Esophagus muscularis mucosa (tissue), 4 donors: ENCODE measurements at regions not wholly inside any gene's neighbourhood (a gene's known extent, or its start where the extent isn't known, plus 50 kb on each side); places are given as distances from the start of the nearest gene placed in this dataset.

Experiments
- EP300 ChIP-seq: sonication (generic); formaldehyde crosslinking; IDR thresholded peaks from one replicate; pipeline ENCODE4 v1.6.1; 2017; ENCODE audit warnings: antibody characterized with exemption
- POLR2A ChIP-seq: fragments of 450-650 bp; IDR thresholded peaks from one replicate; pipeline ENCODE4 v1.6.1; 2017; ENCODE audit warnings: antibody characterized with exemption, moderate library complexity, mild to moderate bottlenecking, low read depth
- POLR2AphosphoS5 ChIP-seq, 2 donors: sonication (generic); formaldehyde crosslinking; IDR thresholded peaks; one replicate each; pipeline ENCODE4 v1.6.1; 2017; ENCODE audit warnings: antibody characterized with exemption in 2 of 2
- TF ChIP-seq, protein P1 (sequence below), 3 experiments: fragments of 200-600 bp in 2 of 3; fragments of 450-650 bp in 1 of 3; sonication (generic) in 2 of 3; IDR thresholded peaks; one replicate each; pipeline ENCODE4 v1.5.1; 2017 to 2019; ENCODE audit warnings: antibody characterized with exemption in 3 of 3, mild to moderate bottlenecking in 2 of 3, moderate library complexity in 1 of 3

DNA sequence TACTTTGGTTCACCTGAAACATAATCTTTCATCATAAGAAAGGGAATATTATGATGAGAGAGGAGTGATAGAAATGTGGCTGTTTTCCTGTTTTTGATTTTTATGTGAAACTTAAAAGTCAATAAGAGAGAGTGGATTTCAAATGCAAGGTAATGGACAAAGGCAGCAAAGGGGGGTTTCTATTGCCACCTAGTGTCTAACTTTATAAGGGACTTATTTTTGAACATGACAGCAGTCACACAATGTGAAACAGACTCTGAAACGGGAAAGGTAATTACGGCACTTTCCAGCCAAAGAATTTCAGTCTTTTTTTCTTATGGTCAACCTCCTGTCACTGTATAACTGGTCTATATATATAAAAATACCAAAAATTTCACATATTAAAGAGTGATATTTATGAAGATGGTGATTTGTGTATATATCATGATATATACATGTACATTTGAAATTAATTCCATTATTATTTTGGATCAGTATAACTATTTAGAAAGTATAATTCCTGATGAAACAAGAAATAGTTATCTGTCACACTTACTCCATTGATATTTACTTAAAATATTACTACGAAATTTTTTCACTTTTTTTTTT is 127.1 kb downstream of the FBXO8 start:
- TF ChIP-seq, protein P1, sequence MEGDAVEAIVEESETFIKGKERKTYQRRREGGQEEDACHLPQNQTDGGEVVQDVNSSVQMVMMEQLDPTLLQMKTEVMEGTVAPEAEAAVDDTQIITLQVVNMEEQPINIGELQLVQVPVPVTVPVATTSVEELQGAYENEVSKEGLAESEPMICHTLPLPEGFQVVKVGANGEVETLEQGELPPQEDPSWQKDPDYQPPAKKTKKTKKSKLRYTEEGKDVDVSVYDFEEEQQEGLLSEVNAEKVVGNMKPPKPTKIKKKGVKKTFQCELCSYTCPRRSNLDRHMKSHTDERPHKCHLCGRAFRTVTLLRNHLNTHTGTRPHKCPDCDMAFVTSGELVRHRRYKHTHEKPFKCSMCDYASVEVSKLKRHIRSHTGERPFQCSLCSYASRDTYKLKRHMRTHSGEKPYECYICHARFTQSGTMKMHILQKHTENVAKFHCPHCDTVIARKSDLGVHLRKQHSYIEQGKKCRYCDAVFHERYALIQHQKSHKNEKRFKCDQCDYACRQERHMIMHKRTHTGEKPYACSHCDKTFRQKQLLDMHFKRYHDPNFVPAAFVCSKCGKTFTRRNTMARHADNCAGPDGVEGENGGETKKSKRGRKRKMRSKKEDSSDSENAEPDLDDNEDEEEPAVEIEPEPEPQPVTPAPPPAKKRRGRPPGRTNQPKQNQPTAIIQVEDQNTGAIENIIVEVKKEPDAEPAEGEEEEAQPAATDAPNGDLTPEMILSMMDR (IDR thresholded peaks at IDR 0.05): peak; percentile 55 to 73 (median 73)
- TF ChIP-seq POLR2AphosphoS5 (IDR thresholded peaks at IDR 0.05) (no peak), EP300 (no peak), POLR2A (no peak)
